C4-2B (cell line): ENCODE measurements at regions not wholly inside any gene's neighbourhood (a gene's known extent, or its start where the extent isn't known, plus 50 kb on each side); places are given as distances from the start of the nearest gene placed in this dataset.

Experiments
- CTCF ChIP-seq: fragments of 450-650 bp; conservative IDR thresholded peaks from 2 replicates; pipeline ENCODE4 v1.5.1; 2017; ENCODE audit warnings: mild to moderate bottlenecking
- ZFX ChIP-seq: fragments of 450-650 bp; IDR thresholded peaks from 2 replicates; pipeline ENCODE4 v1.6.1; 2017

- no peak for TF ChIP-seq CTCF
- TF ChIP-seq ZFX = no peak
Observed at GRCh38 chr2:16211341-16211740, 271.0 kb downstream of the MYCN start.
